ENCODE measurements at regions not wholly inside any gene's neighbourhood (a gene's known extent, or its start where the extent isn't known, plus 50 kb on each side); places are given as distances from the start of the nearest gene placed in this dataset.

DNA sequence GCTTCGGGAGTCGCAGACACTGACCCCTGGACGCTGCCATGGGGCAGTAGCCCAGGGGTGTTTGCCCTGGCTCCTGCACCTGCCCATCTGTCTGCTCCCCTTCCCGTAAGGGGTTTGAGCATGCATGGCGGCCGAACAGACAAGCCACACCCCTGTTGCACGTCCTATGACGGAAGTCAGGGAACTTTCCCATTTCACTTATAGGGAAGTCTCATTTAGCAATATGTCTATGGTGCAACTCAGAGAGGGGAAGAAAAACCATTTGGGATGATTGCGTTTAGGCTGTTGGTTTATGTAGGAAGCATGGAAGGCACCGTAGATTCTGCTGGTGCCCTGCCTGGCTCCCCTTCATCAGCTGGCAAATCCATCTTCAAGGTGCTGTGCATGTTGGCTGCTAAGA lies 112.5 kb downstream of the HAPSTR1 start:
- POLR2A ChIA-PET: no interaction called here
- TF ChIP-seq CTCF (IDR thresholded peaks at IDR 0.05; ENCODE audit: insufficient read depth, low read length, missing control alignments): no peak
- CTCF ChIA-PET: no interaction called here
- no peak for DNase-seq (ENCODE audit: low read depth, low spot score)
- H3K4me3 ChIP-seq (ENCODE audit: low read depth, low read length): no peak overlapping the region

- CTCF ChIA-PET: no interaction called here
- TF ChIP-seq CTCF (IDR thresholded peaks at IDR 0.05; ENCODE audit: insufficient read depth, low read length, missing control alignments): no peak
- H3K4me3 ChIP-seq (ENCODE audit: low read depth, low read length): no peak overlapping the region
- no peak for DNase-seq (ENCODE audit: low read depth, low spot score)
- POLR2A ChIA-PET: no interaction called here
These were observed 114.2 kb downstream of the HAPSTR1 start for GRCh38 chr16:9205661-9206060.

- ChIA-PET CTCF (no interaction called here), POLR2A (no interaction called here)
- DNase-seq (ENCODE audit: low read depth, low spot score): no peak
- TF ChIP-seq CTCF (IDR thresholded peaks at IDR 0.05; ENCODE audit: insufficient read depth, low read length, missing control alignments): no peak
- H3K4me3 ChIP-seq (ENCODE audit: low read depth, low read length): no peak overlapping the region
These were observed 114.7 kb downstream of the HAPSTR1 start for GRCh38 chr16:9206156-9206555.

- H3K4me3 ChIP-seq (ENCODE audit: low read depth, low read length): no peak overlapping the region
- no peak for DNase-seq (ENCODE audit: low read depth, low spot score)
- no peak for TF ChIP-seq CTCF (IDR thresholded peaks at IDR 0.05; ENCODE audit: insufficient read depth, low read length, missing control alignments)
- CTCF ChIA-PET: no interaction called here
- POLR2A ChIA-PET: no interaction called here
These were observed 121.2 kb downstream of the HAPSTR1 start for GRCh38 chr16:9212621-9213020.

GRCh38 chr16:9219813-9220212 lies 128.4 kb downstream of the HAPSTR1 start:
- DNase-seq (ENCODE audit: low read depth, low spot score): no peak
- H3K4me3 ChIP-seq (ENCODE audit: low read depth, low read length): no peak overlapping the region
- no peak for TF ChIP-seq CTCF (IDR thresholded peaks at IDR 0.05; ENCODE audit: insufficient read depth, low read length, missing control alignments)
- CTCF ChIA-PET: no interaction called here
- POLR2A ChIA-PET: no interaction called here

DNA sequence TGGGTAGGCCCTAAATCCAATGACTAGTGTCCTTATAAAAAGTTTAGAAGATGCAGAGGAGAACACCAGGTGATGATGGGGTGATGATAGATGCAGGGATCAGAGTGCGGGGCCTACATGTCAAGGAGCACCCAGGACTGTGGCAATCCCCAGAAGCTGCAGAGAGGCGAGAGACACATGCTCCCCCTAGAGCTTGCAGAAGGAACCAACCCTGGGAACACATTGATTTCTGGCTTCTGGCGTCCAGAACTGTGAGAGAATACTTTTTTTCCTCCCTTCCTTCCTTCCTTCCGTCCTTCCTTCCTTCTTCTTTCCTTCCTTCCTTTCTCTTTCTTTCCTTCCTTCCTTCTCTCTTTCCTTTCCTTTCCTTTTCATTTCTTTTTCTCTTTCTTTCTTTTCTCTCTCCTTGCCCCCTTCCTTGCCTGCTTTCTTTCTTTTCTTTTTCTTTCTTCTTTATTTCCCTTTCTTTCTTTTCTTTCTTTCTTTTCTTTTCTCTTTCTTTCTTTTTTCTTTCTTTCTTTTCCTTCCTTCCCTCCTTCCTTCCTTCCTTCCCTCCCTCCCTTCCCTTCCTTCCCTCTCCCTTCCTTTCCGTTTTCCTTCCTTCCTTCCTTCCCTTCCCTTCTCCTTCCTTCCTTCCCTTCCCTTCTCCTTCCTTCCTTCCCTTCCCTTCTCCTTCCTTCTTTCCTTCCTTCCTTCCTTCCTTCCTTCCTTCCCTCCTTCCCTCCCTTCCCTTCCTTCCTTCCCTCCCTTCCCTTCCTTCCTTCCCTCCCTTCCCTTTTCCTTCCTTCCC lies 134.3 kb downstream of the HAPSTR1 start:
- DNase-seq (ENCODE audit: low read depth, low spot score): no peak
- ChIA-PET CTCF (no interaction called here), POLR2A (no interaction called here)
- H3K4me3 ChIP-seq (ENCODE audit: low read depth, low read length): no peak overlapping the region
- TF ChIP-seq CTCF (IDR thresholded peaks at IDR 0.05; ENCODE audit: insufficient read depth, low read length, missing control alignments): peak; percentile 18

Measured in AG04449 (cell line).